Panc1 (cell line): ENCODE measurements at regions not wholly inside any gene's neighbourhood (a gene's known extent, or its start where the extent isn't known, plus 50 kb on each side); places are given as distances from the start of the nearest gene placed in this dataset.

Experiments
- ATAC-seq: fragments of 200-7000 bp; cut with Tn5 transposase; 2 replicates; pipeline ENCODE4 v1.9.1; 2020; ENCODE audit warnings: mild to moderate bottlenecking, moderate library complexity
- BruUV-seq: library from RNA; stranded (reverse); fragments of 400-500 nt; replicated peaks from 2 replicates; lab custom pipeline; 2021; lab: Mats Ljungman, UMichigan
- CTCF ChIA-PET: fragments of 300-600 bp; sonication (Branson Sonifier 250); formaldehyde crosslinking; loops from one replicate; lab custom pipeline; 2022; ENCODE audit warnings: antibody characterized with exemption; lab: Charles Lee
- POLR2A ChIA-PET: fragments of 300-600 bp; sonication (Branson Sonifier 250); formaldehyde crosslinking; loops from one replicate; lab custom pipeline; 2022; ENCODE audit warnings: antibody characterized with exemption; lab: Charles Lee
- DNase-seq: peaks from one replicate; pipeline ENCODE4 v3.0.0-alpha.2; 2010; ENCODE audit warnings: low read depth, low spot score
- H3K27ac ChIP-seq: 2 replicates; pipeline ENCODE4 v1.5.1; 2011; ENCODE audit warnings: mild to moderate bottlenecking, low read length, inconsistent platforms
- H3K27me3 ChIP-seq: fragments of 200-500 bp; sonication (Bioruptor generic); 2 replicates; pipeline ENCODE4 v1.6.0; 2014; ENCODE audit warnings: low read length, inconsistent platforms; ENCODE audit not compliant: control insufficient read depth, insufficient read depth
- H3K36me3 ChIP-seq: fragments of 200-500 bp; sonication (Bioruptor generic); 2 replicates; pipeline ENCODE4 v1.5.1; 2014; ENCODE audit warnings: inconsistent platforms, mild to moderate bottlenecking, low read length, moderate library complexity; ENCODE audit not compliant: control insufficient read depth, insufficient read depth
- H3K4me1 ChIP-seq: 2 replicates; pipeline ENCODE4 v1.5.1; 2011; ENCODE audit warnings: inconsistent platforms, mild to moderate bottlenecking, low read length, moderate library complexity; ENCODE audit not compliant: control insufficient read depth, insufficient read depth
- H3K4me3 ChIP-seq, 2 experiments: 2 replicates each; pipeline ENCODE4 v1.5.1; 2011 to 2012; ENCODE audit warnings: low read depth in 2 of 2, low read length in 2 of 2, mild to moderate bottlenecking in 2 of 2, inconsistent platforms in 1 of 2, moderate library complexity in 1 of 2
- H3K9me3 ChIP-seq: fragments of 200-500 bp; sonication (Bioruptor generic); 2 replicates; pipeline ENCODE4 v1.5.1; 2014; ENCODE audit warnings: low read depth, mild to moderate bottlenecking, inconsistent platforms, low read length, moderate library complexity; ENCODE audit not compliant: control insufficient read depth, insufficient read depth
- POLR2AphosphoS5 ChIP-seq: IDR thresholded peaks from 2 replicates; pipeline ENCODE4 v1.6.1; 2012; ENCODE audit warnings: mild to moderate bottlenecking, low read depth, low read length, moderate library complexity
- REST ChIP-seq, 2 experiments: IDR thresholded peaks; 2 replicates each; pipeline ENCODE4 v1.6.1; 2011 to 2012; ENCODE audit warnings: low read depth in 2 of 2, control low read depth in 1 of 2, low read length in 1 of 2, mild to moderate bottlenecking in 1 of 2, moderate library complexity in 1 of 2; ENCODE audit not compliant: insufficient read depth in 1 of 2
- SIN3A ChIP-seq: IDR thresholded peaks from 2 replicates; pipeline ENCODE4 v1.6.1; 2012; ENCODE audit warnings: low read depth, mild to moderate bottlenecking, low read length, moderate library complexity, borderline replicate concordance; ENCODE audit not compliant: insufficient read depth
- TCF7L2 ChIP-seq: IDR thresholded peaks from 2 replicates; pipeline ENCODE4 v1.6.1; 2011; ENCODE audit warnings: mild to moderate bottlenecking, low read depth, low read length, inconsistent platforms
- in situ Hi-C: cut with HindIII; loops from 2 replicates; pipeline ENCODE4 v1.10.0; 2016; ENCODE audit warnings: low sequenced_read_pairs, low pct_unique_long_range_greater_than_20kb
- intact Hi-C: fragments of 100-400 bp; cut with micrococcal nuclease; formaldehyde crosslinking; loops from one replicate; pipeline ENCODE4 v1.10.0; 2022; ENCODE audit not compliant: unreplicated experiment
- TF ChIP-seq, protein P1 (sequence below): fragments of 450-650 bp; IDR thresholded peaks from 2 replicates; pipeline ENCODE4 v1.5.1; 2017; ENCODE audit warnings: mild to moderate bottlenecking

GRCh38 chr15:56838085-56838484 is 80.4 kb upstream of the TCF12 start:
- no TSS peak for BruUV-seq
- ChIA-PET CTCF (no interaction called here), POLR2A (interaction anchor here (0.6 to 0.7 kb wide), 2 partner anchors 125 to 476 kb away, joined by 7 read pairs; no protein-coding TSS in a partner anchor)
- no peak for TF ChIP-seq TCF7L2
- TF ChIP-seq, protein P1, sequence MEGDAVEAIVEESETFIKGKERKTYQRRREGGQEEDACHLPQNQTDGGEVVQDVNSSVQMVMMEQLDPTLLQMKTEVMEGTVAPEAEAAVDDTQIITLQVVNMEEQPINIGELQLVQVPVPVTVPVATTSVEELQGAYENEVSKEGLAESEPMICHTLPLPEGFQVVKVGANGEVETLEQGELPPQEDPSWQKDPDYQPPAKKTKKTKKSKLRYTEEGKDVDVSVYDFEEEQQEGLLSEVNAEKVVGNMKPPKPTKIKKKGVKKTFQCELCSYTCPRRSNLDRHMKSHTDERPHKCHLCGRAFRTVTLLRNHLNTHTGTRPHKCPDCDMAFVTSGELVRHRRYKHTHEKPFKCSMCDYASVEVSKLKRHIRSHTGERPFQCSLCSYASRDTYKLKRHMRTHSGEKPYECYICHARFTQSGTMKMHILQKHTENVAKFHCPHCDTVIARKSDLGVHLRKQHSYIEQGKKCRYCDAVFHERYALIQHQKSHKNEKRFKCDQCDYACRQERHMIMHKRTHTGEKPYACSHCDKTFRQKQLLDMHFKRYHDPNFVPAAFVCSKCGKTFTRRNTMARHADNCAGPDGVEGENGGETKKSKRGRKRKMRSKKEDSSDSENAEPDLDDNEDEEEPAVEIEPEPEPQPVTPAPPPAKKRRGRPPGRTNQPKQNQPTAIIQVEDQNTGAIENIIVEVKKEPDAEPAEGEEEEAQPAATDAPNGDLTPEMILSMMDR = no peak
- no peak for TF ChIP-seq POLR2AphosphoS5
- no peak for TF ChIP-seq SIN3A
- TF ChIP-seq REST (IDR thresholded peaks at IDR 0.05; ENCODE audit: insufficient read depth in 1 of 2, low read depth in 2 of 2, low read length in 1 of 2) = no peak
- H3K27ac ChIP-seq = no peak overlapping the region
- ATAC-seq (no peak), DNase-seq (no peak)
- intact Hi-C loops (no loop called here), in situ Hi-C loops (no loop called here)
- H3K9me3 ChIP-seq = no peaks in the 10 kb centered on the region
- H3K4me3 ChIP-seq = no peak overlapping the region
- H3K27me3 ChIP-seq = no peaks in the 10 kb centered on the region
- no peaks in the 10 kb centered on the region for H3K4me1 ChIP-seq
- no peaks in the 10 kb centered on the region for H3K36me3 ChIP-seq

GRCh38 chr15:56837273-56837672 is 81.2 kb upstream of the TCF12 start:
- in situ Hi-C loops (no loop called here), intact Hi-C loops (no loop called here)
- ChIA-PET CTCF (no interaction called here), POLR2A (no interaction called here)
- BruUV-seq = no TSS peak
- TF ChIP-seq TCF7L2 (no peak), POLR2AphosphoS5 (no peak), SIN3A (no peak), REST (IDR thresholded peaks at IDR 0.05; ENCODE audit: insufficient read depth in 1 of 2, low read depth in 2 of 2, low read length in 1 of 2) (no peak)
- TF ChIP-seq, protein P1 = no peak
- H3K27me3 ChIP-seq = no peaks in the 10 kb centered on the region
- no peak for DNase-seq
- no peaks in the 10 kb centered on the region for H3K9me3 ChIP-seq
- H3K27ac ChIP-seq = no peak overlapping the region
- H3K36me3 ChIP-seq = no peaks in the 10 kb centered on the region
- H3K4me1 ChIP-seq = no peaks in the 10 kb centered on the region
- no peak for ATAC-seq
- H3K4me3 ChIP-seq = no peak overlapping the region
